GM19395 (cell line): ENCODE measurements at regions not wholly inside any gene's neighbourhood (a gene's known extent, or its start where the extent isn't known, plus 50 kb on each side); places are given as distances from the start of the nearest gene placed in this dataset.

Source experiments
- ATAC-seq: cut with Tn5 transposase; IDR thresholded peaks from one replicate; pipeline ENCODE4 v1.9.1; 2021; ENCODE audit warnings: mild to moderate bottlenecking, moderate library complexity; ENCODE audit not compliant: unreplicated experiment

- ATAC-seq: no peak
Measured at GRCh38 chr2:71277536-71278103, 50.7 kb upstream of the PAIP2B start.

DNA sequence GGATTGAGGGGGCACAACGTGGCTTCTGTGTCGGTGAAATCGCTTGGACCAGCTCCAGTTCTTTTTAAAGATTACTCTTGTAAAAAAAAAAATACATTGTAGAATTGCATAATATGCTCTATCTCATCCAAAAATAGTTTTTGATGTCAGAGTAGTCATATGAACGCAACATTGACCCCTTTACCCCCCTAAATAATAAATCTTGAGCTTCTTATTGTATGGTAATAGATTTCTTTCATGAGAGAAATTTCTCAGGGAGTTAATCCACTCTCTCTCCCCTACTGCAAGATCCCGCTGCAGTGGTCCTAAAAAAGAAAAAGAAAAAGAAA lies 50.2 kb upstream of the PAIP2B start:
- no peak for ATAC-seq

DNA sequence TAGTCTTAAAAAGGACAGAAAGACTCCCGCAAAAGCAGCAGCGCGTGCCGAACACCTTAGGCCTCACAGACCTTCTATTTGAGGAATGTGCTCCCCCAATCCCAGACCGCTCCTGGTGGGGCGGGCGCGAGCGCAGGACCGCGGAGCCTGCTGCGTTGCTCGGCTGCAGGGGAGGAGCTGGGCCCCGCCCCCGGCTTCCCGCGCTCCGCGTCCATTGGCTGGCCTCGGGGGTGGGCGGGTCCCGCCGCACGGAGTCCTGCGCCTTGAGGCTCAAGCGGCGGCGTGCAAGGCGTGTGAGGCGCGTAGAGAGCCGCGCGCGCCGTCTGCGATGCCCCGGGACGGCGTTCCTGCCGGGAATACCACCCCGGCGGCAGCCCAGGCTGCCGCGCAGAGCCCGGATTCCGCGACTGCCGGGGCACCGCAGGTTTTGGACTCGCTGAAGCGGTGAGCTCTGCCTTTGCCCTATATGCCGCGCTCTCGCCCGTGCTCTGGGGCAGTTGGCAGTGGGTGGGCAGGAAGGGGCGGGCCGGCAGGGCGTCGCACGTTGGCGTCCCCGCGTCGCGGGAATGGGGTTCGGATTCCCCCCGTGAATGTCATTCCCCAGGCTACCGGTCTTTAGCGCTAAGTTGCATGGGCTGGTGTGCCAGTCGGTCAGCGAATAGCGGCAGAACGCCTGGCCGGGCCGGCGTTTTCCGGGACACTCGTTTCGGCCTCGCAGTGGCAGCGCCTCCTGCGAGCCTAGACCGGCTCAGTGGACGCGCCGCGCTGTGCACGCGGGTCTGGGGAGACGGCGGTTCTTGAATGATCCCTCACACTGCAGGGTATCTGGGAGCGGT lies 49.6 kb upstream of the PAIP2B start:
- ATAC-seq: peak; percentile 95
